Activated B cell treated with CpG ODN at 0.5 μM for 24 hours (primary cell): ENCODE measurements at regions not wholly inside any gene's neighbourhood (a gene's known extent, or its start where the extent isn't known, plus 50 kb on each side); places are given as distances from the start of the nearest gene placed in this dataset.

Experiments
- ATAC-seq: fragments of 200-7000 bp; cut with Tn5 transposase; one replicate; pipeline ENCODE4 v1.10.0; 2021; ENCODE audit warnings: low read depth, mild to moderate bottlenecking, moderate library complexity
- CTCF ChIA-PET: fragments of 350-600 bp; sonication (Branson Sonifier 250); formaldehyde crosslinking; loops from one replicate; lab custom pipeline; 2021; ENCODE audit warnings: antibody characterized with exemption; lab: Charles Lee
- POLR2A ChIA-PET: fragments of 350-600 bp; sonication (Branson Sonifier 250); formaldehyde crosslinking; loops from one replicate; lab custom pipeline; 2021; ENCODE audit warnings: antibody characterized with exemption; lab: Charles Lee
- DNase-seq: peaks from one replicate; pipeline ENCODE4 v3.0.0; 2022
- H3K27ac Mint-ChIP-seq: one replicate; pipeline ENCODE4 v1.8.0; 2020; ENCODE audit warnings: mixed read lengths
- H3K27me3 Mint-ChIP-seq: one replicate; pipeline ENCODE4 v1.8.0; 2021; ENCODE audit warnings: mixed read lengths
- H3K36me3 Mint-ChIP-seq: one replicate; pipeline ENCODE4 v1.8.0; 2021; ENCODE audit warnings: low read depth, mixed read lengths
- H3K4me1 Mint-ChIP-seq: one replicate; pipeline ENCODE4 v1.8.0; 2021; ENCODE audit warnings: mixed read lengths
- H3K4me3 Mint-ChIP-seq: one replicate; pipeline ENCODE4 v1.8.0; 2020; ENCODE audit warnings: mild to moderate bottlenecking, mixed read lengths
- H3K9me3 Mint-ChIP-seq: one replicate; pipeline ENCODE4 v1.8.0; 2020; ENCODE audit warnings: mixed read lengths
- intact Hi-C: fragments of 100-400 bp; cut with micrococcal nuclease; formaldehyde crosslinking; loops from one replicate; pipeline ENCODE4 v1.15.1; 2024
- TF ChIP-seq, protein P1 (sequence below): fragments of 200-600 bp; IDR thresholded peaks from one replicate; pipeline ENCODE4 v1.8.0; 2022; ENCODE audit warnings: antibody characterized with exemption, mild to moderate bottlenecking

DNA sequence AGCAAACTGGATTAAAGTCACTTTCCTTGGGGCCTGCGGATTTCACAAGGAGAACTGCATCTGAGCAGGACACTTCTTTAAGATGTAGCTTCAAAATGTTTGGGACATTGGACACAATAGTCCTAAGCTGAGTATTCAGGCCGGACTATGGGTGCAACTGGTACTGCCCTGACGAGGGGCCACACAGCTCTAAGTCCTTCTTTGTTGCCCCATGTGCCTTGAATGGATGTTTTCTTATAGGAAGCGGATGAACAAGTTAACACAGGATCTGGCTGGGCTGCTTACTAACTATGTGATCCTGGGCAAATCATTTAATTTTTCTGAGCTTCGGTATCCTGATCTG, 147.8 kb upstream of the KLF14 start:
- Mint-ChIP-seq H3K9me3 (no peaks in the 10 kb centered on the region), H3K4me1 (peaks cover 7% of the 10 kb centered on the region), H3K27me3 (no peaks in the 10 kb centered on the region), H3K4me3 (no peak overlapping the region), H3K27ac (peak overlapping the region; percentile 51), H3K36me3 (peaks cover 84% of the 10 kb centered on the region)
- intact Hi-C loops: no loop called here
- TF ChIP-seq, protein P1, sequence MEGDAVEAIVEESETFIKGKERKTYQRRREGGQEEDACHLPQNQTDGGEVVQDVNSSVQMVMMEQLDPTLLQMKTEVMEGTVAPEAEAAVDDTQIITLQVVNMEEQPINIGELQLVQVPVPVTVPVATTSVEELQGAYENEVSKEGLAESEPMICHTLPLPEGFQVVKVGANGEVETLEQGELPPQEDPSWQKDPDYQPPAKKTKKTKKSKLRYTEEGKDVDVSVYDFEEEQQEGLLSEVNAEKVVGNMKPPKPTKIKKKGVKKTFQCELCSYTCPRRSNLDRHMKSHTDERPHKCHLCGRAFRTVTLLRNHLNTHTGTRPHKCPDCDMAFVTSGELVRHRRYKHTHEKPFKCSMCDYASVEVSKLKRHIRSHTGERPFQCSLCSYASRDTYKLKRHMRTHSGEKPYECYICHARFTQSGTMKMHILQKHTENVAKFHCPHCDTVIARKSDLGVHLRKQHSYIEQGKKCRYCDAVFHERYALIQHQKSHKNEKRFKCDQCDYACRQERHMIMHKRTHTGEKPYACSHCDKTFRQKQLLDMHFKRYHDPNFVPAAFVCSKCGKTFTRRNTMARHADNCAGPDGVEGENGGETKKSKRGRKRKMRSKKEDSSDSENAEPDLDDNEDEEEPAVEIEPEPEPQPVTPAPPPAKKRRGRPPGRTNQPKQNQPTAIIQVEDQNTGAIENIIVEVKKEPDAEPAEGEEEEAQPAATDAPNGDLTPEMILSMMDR: no peak
- ATAC-seq (no peak), DNase-seq (no peak)
- ChIA-PET CTCF (interaction anchor here (0.7 to 1.6 kb wide), 2 partner anchors 15 to 158 kb away, joined by 3 to 9 read pairs; no protein-coding TSS in a partner anchor), POLR2A (interaction anchor here (0.5 to 0.8 kb wide), 2 partner anchors 32 to 38 kb away, joined by 3 to 4 read pairs; no protein-coding TSS in a partner anchor)

DNA sequence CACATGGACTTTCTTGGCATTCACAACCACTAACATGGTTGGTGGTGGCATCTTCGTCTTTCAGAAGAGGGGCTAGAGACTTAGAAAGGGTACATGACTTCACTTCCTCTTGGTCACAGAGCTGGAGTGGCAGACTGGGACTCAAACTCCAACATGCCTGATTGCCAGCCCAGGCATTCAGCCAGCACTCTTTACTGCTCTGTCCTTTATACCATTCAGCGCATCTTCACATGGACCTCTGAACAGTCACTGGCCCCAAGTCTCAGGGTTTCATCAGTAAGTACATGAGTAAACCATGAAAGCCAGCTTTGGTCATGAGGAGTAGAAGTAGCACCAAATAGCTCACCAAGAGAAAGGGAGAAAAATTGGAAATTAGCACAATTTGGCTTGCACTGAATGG, 148.4 kb upstream of the KLF14 start:
- CTCF ChIA-PET: interaction anchor here (0.7 to 1.6 kb wide), 3 partner anchors 15 to 157 kb away, joined by 3 to 9 read pairs (median 4); no protein-coding TSS in a partner anchor
- peaks cover 83% of the 10 kb centered on the region for H3K36me3 Mint-ChIP-seq
- intact Hi-C loops: no loop called here
- TF ChIP-seq, protein P1: no peak
- DNase-seq (no peak), ATAC-seq (peak; percentile 21)
- no peaks in the 10 kb centered on the region for H3K27me3 Mint-ChIP-seq
- H3K4me1 Mint-ChIP-seq: peaks cover 7% of the 10 kb centered on the region
- H3K9me3 Mint-ChIP-seq: no peaks in the 10 kb centered on the region
- peak overlapping the region; percentile 53 for H3K27ac Mint-ChIP-seq
- no peak overlapping the region for H3K4me3 Mint-ChIP-seq
- POLR2A ChIA-PET: interaction anchor here (0.5 to 0.8 kb wide), 2 partner anchors 31 to 38 kb away, joined by 3 to 4 read pairs; no protein-coding TSS in a partner anchor

DNA sequence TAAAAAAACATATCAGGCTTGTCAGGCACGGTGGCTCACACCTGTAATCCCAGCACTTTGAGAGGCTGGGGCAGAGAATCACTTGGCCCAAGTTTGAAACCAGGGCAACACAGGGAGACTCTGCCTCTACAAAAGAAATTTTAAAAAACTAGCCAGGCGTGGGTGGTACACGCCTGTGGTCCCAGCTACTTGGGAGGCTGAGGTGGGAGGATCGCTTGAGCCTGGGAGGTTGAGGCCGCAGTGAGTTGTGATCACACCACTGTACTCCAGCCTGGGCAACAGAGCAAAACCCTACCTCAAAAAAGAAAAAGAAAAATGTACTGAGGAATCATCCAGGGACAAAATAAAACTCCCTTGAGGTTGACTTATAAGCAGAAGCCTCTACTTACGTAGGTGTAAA, 149.9 kb upstream of the KLF14 start:
- Mint-ChIP-seq H3K9me3 (no peaks in the 10 kb centered on the region), H3K36me3 (peaks cover 87% of the 10 kb centered on the region), H3K4me3 (no peak overlapping the region), H3K27ac (peak overlapping the region; percentile 3), H3K27me3 (no peaks in the 10 kb centered on the region), H3K4me1 (peaks cover 5% of the 10 kb centered on the region)
- intact Hi-C loops: no loop called here
- TF ChIP-seq, protein P1: no peak
- POLR2A ChIA-PET: interaction anchor here (0.6 to 1.2 kb wide), 2 partner anchors 77 to 158 kb away, joined by 3 to 4 read pairs; no protein-coding TSS in a partner anchor
- DNase-seq (no peak), ATAC-seq (no peak)
- CTCF ChIA-PET: interaction anchor here (1.1 to 1.4 kb wide), 2 partner anchors 8 to 13 kb away, joined by 4 read pairs; no protein-coding TSS in a partner anchor

DNA sequence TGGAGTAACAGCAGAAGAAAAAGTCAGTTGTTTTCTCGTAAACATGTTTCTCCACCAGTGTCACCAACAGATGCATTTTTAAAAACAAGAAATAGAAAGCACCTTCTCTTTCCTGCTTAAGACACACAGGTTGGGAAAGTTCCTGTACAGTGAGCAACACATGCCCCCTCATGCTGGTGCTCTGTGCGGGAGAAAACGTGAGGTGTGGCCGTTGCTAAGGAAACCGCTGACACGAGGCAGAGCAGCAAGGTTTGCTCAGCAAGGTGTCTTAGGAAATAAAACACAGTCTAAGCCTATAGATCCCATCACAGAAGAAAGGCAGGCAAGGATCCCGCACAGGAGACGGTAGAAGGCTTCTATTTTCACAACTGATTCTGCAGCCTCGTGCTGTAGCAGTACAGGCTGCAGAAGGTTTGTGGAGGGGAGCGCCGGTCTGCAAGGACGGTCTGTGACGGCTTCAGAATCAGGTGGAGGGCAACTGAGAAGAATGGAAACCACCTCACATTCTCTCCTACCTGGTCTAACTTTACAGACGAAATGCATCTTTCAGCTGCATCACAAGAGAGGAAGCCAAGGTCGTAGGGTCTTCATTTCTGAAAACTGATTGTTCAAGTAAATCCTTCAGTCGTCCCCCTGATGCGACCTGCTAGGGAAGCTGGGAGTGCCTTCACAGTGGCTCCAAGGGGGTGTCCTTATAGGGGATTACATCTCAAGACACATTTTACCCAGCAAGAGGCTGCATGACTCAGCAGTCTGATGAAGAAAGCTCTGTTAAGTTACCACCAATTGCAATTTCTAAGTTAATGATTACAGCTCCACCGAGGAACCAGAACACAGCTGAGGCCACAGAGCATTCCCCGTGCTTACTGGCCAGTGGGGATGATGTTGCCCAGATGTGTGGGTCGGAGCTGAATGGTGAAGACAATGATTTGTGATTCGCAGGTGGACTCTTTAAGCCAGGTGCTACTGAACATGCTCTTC, 150.7 kb upstream of the KLF14 start:
- H3K27ac Mint-ChIP-seq: peak overlapping the region; percentile 38
- H3K9me3 Mint-ChIP-seq: no peaks in the 10 kb centered on the region
- H3K27me3 Mint-ChIP-seq: no peaks in the 10 kb centered on the region
- ATAC-seq: no peak
- POLR2A ChIA-PET: interaction anchor here (0.6 to 1.2 kb wide), 2 partner anchors 76 to 157 kb away, joined by 3 to 4 read pairs; no protein-coding TSS in a partner anchor
- intact Hi-C loops: no loop called here
- TF ChIP-seq, protein P1: no peak
- DNase-seq: no peak
- H3K36me3 Mint-ChIP-seq: peaks cover 85% of the 10 kb centered on the region
- no peak overlapping the region for H3K4me3 Mint-ChIP-seq
- CTCF ChIA-PET: interaction anchor here (1.1 to 1.9 kb wide), 5 partner anchors 9 to 156 kb away, joined by 3 to 14 read pairs (median 4); no protein-coding TSS in a partner anchor
- H3K4me1 Mint-ChIP-seq: peaks cover 3% of the 10 kb centered on the region
